ENCODE measurements at regions not wholly inside any gene's neighbourhood (a gene's known extent, or its start where the extent isn't known, plus 50 kb on each side); places are given as distances from the start of the nearest gene placed in this dataset.

GRCh38 chr5:125477586-125477975, 731.1 kb upstream of the ZNF608 start:
- TF ChIP-seq CTCF (IDR thresholded peaks at IDR 0.05 in 4 of 5, conservative IDR thresholded peaks at IDR 0.05 in 1 of 5) (no peak), POLR2A (IDR thresholded peaks at IDR 0.05) (no peak)

Data from gastrocnemius medialis (tissue), 4 donors.